ENCODE measurements at regions not wholly inside any gene's neighbourhood (a gene's known extent, or its start where the extent isn't known, plus 50 kb on each side); places are given as distances from the start of the nearest gene placed in this dataset.
"Not testable (repeated sequence)": the region's sequence is repeated elsewhere in the genome, so short reads cannot be mapped to it uniquely, and the experiment has no call there.

DNA sequence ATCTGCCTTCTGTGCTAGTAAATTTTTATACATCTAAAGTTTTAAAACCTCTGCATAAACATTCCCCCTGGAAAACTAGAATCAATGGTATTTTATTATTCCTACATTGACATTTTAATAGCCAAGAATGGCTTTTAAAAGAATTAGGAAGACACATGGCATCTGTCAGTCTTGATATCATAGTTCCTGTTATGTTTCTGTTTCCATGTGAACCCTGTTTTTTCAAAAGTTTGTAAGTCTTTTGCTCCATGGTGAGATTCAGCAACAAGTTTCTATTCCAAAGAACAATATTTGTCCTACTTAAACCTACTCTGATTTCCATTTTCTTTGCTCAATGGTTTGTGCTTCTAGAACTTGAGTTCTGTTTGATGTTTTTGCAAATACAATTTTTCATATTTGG lies 95.2 kb downstream of the PLEKHG1 start:
- H3K27ac Mint-ChIP-seq, result no peak overlapping the region
- TF ChIP-seq, protein P1, sequence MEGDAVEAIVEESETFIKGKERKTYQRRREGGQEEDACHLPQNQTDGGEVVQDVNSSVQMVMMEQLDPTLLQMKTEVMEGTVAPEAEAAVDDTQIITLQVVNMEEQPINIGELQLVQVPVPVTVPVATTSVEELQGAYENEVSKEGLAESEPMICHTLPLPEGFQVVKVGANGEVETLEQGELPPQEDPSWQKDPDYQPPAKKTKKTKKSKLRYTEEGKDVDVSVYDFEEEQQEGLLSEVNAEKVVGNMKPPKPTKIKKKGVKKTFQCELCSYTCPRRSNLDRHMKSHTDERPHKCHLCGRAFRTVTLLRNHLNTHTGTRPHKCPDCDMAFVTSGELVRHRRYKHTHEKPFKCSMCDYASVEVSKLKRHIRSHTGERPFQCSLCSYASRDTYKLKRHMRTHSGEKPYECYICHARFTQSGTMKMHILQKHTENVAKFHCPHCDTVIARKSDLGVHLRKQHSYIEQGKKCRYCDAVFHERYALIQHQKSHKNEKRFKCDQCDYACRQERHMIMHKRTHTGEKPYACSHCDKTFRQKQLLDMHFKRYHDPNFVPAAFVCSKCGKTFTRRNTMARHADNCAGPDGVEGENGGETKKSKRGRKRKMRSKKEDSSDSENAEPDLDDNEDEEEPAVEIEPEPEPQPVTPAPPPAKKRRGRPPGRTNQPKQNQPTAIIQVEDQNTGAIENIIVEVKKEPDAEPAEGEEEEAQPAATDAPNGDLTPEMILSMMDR (IDR thresholded peaks at IDR 0.05), result no peak
- H3K36me3 Mint-ChIP-seq (ENCODE audit: low read depth), result no peaks in the 10 kb centered on the region
- ChIA-PET CTCF (interaction anchor here (1.5 kb wide), 1 partner anchor 9 kb away, joined by 6 read pairs; no protein-coding TSS in a partner anchor), POLR2A (no interaction called here)
- H3K4me1 Mint-ChIP-seq (ENCODE audit: low read depth), result no peaks in the 10 kb centered on the region
- no peaks in the 10 kb centered on the region for H3K36me3 ChIP-seq (ENCODE audit: insufficient read depth, low read length)
- no peaks in the 10 kb centered on the region for H3K4me1 ChIP-seq (ENCODE audit: insufficient read depth, low read length)
- no peak for DNase-seq
- no peaks in the 10 kb centered on the region for H3K27me3 Mint-ChIP-seq
- no peak overlapping the region for H3K27ac ChIP-seq (ENCODE audit: low read depth in 1 of 2, low read length in 2 of 2)
- no peak for ATAC-seq (ENCODE audit: poor library complexity)
- intact Hi-C loops (cut with DNase I, micrococcal nuclease), result no loop called here
- H3K27me3 ChIP-seq (ENCODE audit: control insufficient read depth in 1 of 2, insufficient read depth in 2 of 2, low read length in 2 of 2), result no peaks in the 10 kb centered on the region
- H3K9me3 ChIP-seq (ENCODE audit: control insufficient read depth in 1 of 2, insufficient read depth in 1 of 2, low read length in 2 of 2), result no peaks in the 10 kb centered on the region
- no peaks in the 10 kb centered on the region for H3K9me3 Mint-ChIP-seq
- no peak overlapping the region for H3K4me3 Mint-ChIP-seq
- no peak overlapping the region for H3K4me3 ChIP-seq (ENCODE audit: low read length)

DNA sequence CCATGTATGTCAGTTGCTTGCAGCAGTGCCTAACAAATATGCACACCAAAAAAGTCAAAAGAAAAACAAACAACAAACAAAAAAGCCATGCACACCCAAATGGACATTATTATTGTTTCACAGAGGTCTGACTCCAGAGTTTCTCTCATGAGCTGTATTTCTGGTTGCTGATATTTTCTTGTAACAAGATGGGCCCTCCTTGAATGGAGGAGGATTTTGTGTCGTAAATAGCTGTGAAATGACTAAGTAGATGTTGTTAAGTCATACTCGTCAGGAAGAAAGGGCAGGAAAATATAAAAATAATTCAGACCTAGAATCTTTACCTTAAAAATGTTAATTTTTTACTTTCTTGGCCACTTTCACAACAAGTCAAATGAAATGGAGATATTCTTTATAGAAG lies 96.0 kb downstream of the PLEKHG1 start:
- POLR2A ChIA-PET, result no interaction called here
- Histone ChIP-seq H3K27ac (ENCODE audit: low read depth in 1 of 2, low read length in 2 of 2) (no peak overlapping the region), H3K36me3 (ENCODE audit: insufficient read depth, low read length) (no peaks in the 10 kb centered on the region), H3K9me3 (ENCODE audit: control insufficient read depth in 1 of 2, insufficient read depth in 1 of 2, low read length in 2 of 2) (no peaks in the 10 kb centered on the region), H3K27me3 (ENCODE audit: control insufficient read depth in 1 of 2, insufficient read depth in 2 of 2, low read length in 2 of 2) (no peaks in the 10 kb centered on the region), H3K4me1 (ENCODE audit: insufficient read depth, low read length) (no peaks in the 10 kb centered on the region), H3K4me3 (ENCODE audit: low read length) (no peak overlapping the region)
- Mint-ChIP-seq H3K9me3 (no peaks in the 10 kb centered on the region), H3K4me3 (no peak overlapping the region), H3K36me3 (ENCODE audit: low read depth) (no peaks in the 10 kb centered on the region), H3K27ac (no peak overlapping the region), H3K4me1 (ENCODE audit: low read depth) (no peaks in the 10 kb centered on the region), H3K27me3 (no peaks in the 10 kb centered on the region)
- ATAC-seq (ENCODE audit: poor library complexity), result no peak
- TF ChIP-seq, protein P1 (IDR thresholded peaks at IDR 0.05), result no peak
- DNase-seq, result no peak
- CTCF ChIA-PET, result interaction anchor here (1.5 kb wide), 1 partner anchor 10 kb away, joined by 6 read pairs; no protein-coding TSS in a partner anchor
- intact Hi-C loops (cut with DNase I, micrococcal nuclease), result no loop called here

DNA sequence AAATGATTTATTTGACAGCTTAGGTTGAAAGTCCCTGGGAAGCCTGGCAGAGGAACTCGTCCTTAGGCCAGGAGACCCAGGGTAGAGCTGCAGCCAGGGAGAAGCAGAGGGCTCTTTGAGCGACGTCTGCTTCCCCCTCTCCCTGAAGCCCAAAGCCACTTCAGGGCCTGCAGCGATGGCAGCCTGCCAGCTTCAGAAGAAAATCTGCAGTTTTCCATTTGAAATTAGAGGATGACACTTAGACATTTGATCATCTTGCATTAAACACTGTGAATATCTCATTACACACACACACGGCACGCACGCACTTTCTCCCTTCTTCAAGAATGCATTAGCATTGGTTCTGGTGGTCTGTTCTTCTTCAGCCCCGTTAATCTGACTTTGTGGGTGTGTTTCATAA lies 96.5 kb downstream of the PLEKHG1 start:
- Mint-ChIP-seq H3K4me1 (ENCODE audit: low read depth) (no peaks in the 10 kb centered on the region), H3K27me3 (no peaks in the 10 kb centered on the region), H3K9me3 (no peaks in the 10 kb centered on the region), H3K36me3 (ENCODE audit: low read depth) (no peaks in the 10 kb centered on the region), H3K4me3 (no peak overlapping the region), H3K27ac (no peak overlapping the region)
- no peak overlapping the region for H3K27ac ChIP-seq (ENCODE audit: low read depth in 1 of 2, low read length in 2 of 2)
- no peaks in the 10 kb centered on the region for H3K9me3 ChIP-seq (ENCODE audit: control insufficient read depth in 1 of 2, insufficient read depth in 1 of 2, low read length in 2 of 2)
- no peaks in the 10 kb centered on the region for H3K4me1 ChIP-seq (ENCODE audit: insufficient read depth, low read length)
- no peaks in the 10 kb centered on the region for H3K36me3 ChIP-seq (ENCODE audit: insufficient read depth, low read length)
- ChIA-PET POLR2A (no interaction called here), CTCF (no interaction called here)
- no peak for DNase-seq
- H3K27me3 ChIP-seq (ENCODE audit: control insufficient read depth in 1 of 2, insufficient read depth in 2 of 2, low read length in 2 of 2), result no peaks in the 10 kb centered on the region
- no peak overlapping the region for H3K4me3 ChIP-seq (ENCODE audit: low read length)
- TF ChIP-seq, protein P1 (IDR thresholded peaks at IDR 0.05), result no peak
- intact Hi-C loops (cut with DNase I, micrococcal nuclease), result no loop called here
- ATAC-seq (ENCODE audit: poor library complexity), result no peak

DNA sequence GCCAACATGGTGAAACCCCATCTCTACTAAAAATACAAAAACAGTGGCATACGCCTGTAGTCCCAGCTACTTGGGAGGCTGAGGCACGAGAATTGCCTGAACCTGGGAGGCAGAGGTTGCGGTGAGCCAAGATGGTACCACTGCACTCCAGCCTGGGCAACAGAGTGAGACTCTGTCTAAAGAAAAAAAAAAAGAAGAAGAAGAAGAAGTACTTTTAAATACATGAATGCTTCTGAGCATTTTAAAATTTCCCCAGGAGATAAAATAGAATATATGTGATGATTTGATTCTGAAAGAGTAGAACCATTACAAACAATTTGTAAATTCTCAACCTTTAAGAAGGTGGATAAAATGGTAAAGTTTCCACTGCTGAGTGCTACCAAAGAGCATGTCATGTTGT lies 97.2 kb downstream of the PLEKHG1 start:
- CTCF ChIA-PET, H3K27me3 Mint-ChIP-seq: not testable (repeated sequence)

More for the DNA sequence above, 97.2 kb downstream of the PLEKHG1 start:
- H3K9me3 ChIP-seq (ENCODE audit: control insufficient read depth in 1 of 2, insufficient read depth in 1 of 2, low read length in 2 of 2); H3K4me1 Mint-ChIP-seq (ENCODE audit: low read depth); H3K36me3 Mint-ChIP-seq (ENCODE audit: low read depth); intact Hi-C loops (cut with DNase I, micrococcal nuclease); H3K27ac Mint-ChIP-seq; H3K9me3 Mint-ChIP-seq; H3K27ac ChIP-seq (ENCODE audit: low read depth in 1 of 2, low read length in 2 of 2); H3K36me3 ChIP-seq (ENCODE audit: insufficient read depth, low read length); H3K4me3 ChIP-seq (ENCODE audit: low read length); DNase-seq; ATAC-seq (ENCODE audit: poor library complexity); H3K4me3 Mint-ChIP-seq; H3K27me3 ChIP-seq (ENCODE audit: control insufficient read depth in 1 of 2, insufficient read depth in 2 of 2, low read length in 2 of 2); H3K4me1 ChIP-seq (ENCODE audit: insufficient read depth, low read length); POLR2A ChIA-PET: not testable (repeated sequence)
